ENCODE measurements at regions not wholly inside any gene's neighbourhood (a gene's known extent, or its start where the extent isn't known, plus 50 kb on each side); places are given as distances from the start of the nearest gene placed in this dataset.

- no peak overlapping the region for H3K4me2 ChIP-seq (ENCODE audit: insufficient read depth, insufficient read length, low read length)
- H3K36me3 Mint-ChIP-seq (ENCODE audit: insufficient read depth in 1 of 3, low read depth in 3 of 3) = no peaks in the 10 kb centered on the region
- H3K4ac ChIP-seq (ENCODE audit: low read depth, low read length) = no peak overlapping the region
- H4K20me1 ChIP-seq (ENCODE audit: control insufficient read depth, insufficient read depth, insufficient read length) = no peaks in the 10 kb centered on the region
- H4K8ac ChIP-seq (replicated peaks; ENCODE audit: insufficient read length, low read depth, low read length) = no peak overlapping the region
- no peaks in the 10 kb centered on the region for H3K79me1 ChIP-seq (ENCODE audit: insufficient read depth, low read depth, low read length, poor library complexity, severe bottlenecking)
- H3K9ac ChIP-seq (ENCODE audit: extremely low read depth, insufficient read length, low read length) = no peak overlapping the region
- no peak overlapping the region for H2BK12ac ChIP-seq (ENCODE audit: insufficient read length, low read depth, low read length)
- H3K4me1 ChIP-seq (ENCODE audit: insufficient read depth, low read length) = no peaks in the 10 kb centered on the region
- H3K27me3 Mint-ChIP-seq (ENCODE audit: low read depth) = peaks cover 10% of the 10 kb centered on the region
- H3K4me1 Mint-ChIP-seq = no peaks in the 10 kb centered on the region; a peak in 1 of 4 replicates
- no peak overlapping the region; a peak in 1 of 5 replicates for H3K4me3 Mint-ChIP-seq
- DNase-seq = no peak
- no peaks in the 10 kb centered on the region for H3K79me2 ChIP-seq (ENCODE audit: insufficient read depth, low read length)
- no peak overlapping the region for H2AK5ac ChIP-seq (ENCODE audit: insufficient read length, low read length)
- H3K23me2 ChIP-seq (ENCODE audit: insufficient read length, low read depth, low read length, poor library complexity, severe bottlenecking) = no peaks in the 10 kb centered on the region
- WGBS (ENCODE audit: extremely low coverage, insufficient read length, low lambda C conversion rate) = no CpG with 5 or more reads among the region's 23 CpGs
- H3K18ac ChIP-seq (ENCODE audit: insufficient read length, low read depth, low read length) = no peak overlapping the region
- H3K23ac ChIP-seq (ENCODE audit: insufficient read length, low read depth, low read length) = no peak overlapping the region
- H2AFZ ChIP-seq (ENCODE audit: low read length) = no peak overlapping the region
- no peak overlapping the region for H3K56ac ChIP-seq (ENCODE audit: insufficient read length, low read depth, low read length)
- no peaks in the 10 kb centered on the region for H3K27me3 ChIP-seq (ENCODE audit: insufficient read depth, low read length)
- no peak overlapping the region for H2BK120ac ChIP-seq (ENCODE audit: low read depth, low read length, poor library complexity, severe bottlenecking)
- no peak overlapping the region for H3T11ph ChIP-seq (ENCODE audit: low read length)
- no peak overlapping the region for H4K91ac ChIP-seq (ENCODE audit: insufficient read length, low read depth, low read length)
- H3K9me3 ChIP-seq (ENCODE audit: control insufficient read depth, low read depth, low read length) = no peaks in the 10 kb centered on the region
- H3K27ac Mint-ChIP-seq = no peak overlapping the region; a peak in 1 of 7 replicates
- no peak overlapping the region for H2BK5ac ChIP-seq (ENCODE audit: insufficient read length, low read length)
- no peak overlapping the region for H3K27ac ChIP-seq (ENCODE audit: insufficient read length, low read depth, low read length)
- no peak overlapping the region for H2BK20ac ChIP-seq (ENCODE audit: low read depth, low read length, poor library complexity, severe bottlenecking)
- no peak overlapping the region for H2BK15ac ChIP-seq (ENCODE audit: low read depth, low read length)
- H3K14ac ChIP-seq (ENCODE audit: insufficient read depth, low read length) = no peak overlapping the region
- no peak overlapping the region for H4K5ac ChIP-seq (ENCODE audit: insufficient read length, low read depth, low read length)
- peaks cover 3 to 4% of the 10 kb centered on the region in 2 experiments; a peak in 2 of 5 replicates for H3K9me3 Mint-ChIP-seq
- no peak for TF ChIP-seq CTCF (conservative IDR thresholded peaks at IDR 0.05)
Observed at GRCh38 chr17:79438546-79439334, 172.1 kb downstream of the RBFOX3 start.

Measured in H9 (cell line).